GM23338 (cell line): ENCODE measurements at regions not wholly inside any gene's neighbourhood (a gene's known extent, or its start where the extent isn't known, plus 50 kb on each side); places are given as distances from the start of the nearest gene placed in this dataset.

Experiments
- ATAC-seq: fragments of 200-7000 bp; cut with Tn5 transposase; 3 replicates; pipeline ENCODE4 v1.9.1; 2020
- DNase-seq: peaks from one replicate; pipeline ENCODE4 v3.0.0-alpha.2; 2015; ENCODE audit warnings: low spot score
- H2AFZ ChIP-seq: fragments of 200-600 bp; sonication (generic); 2 replicates; pipeline ENCODE4 v1.8.0; 2016; ENCODE audit warnings: antibody characterized with exemption, mild to moderate bottlenecking, moderate library complexity
- H3F3A ChIP-seq: fragments of 200-600 bp; sonication (generic); replicated peaks from 2 replicates; pipeline ENCODE4 v1.8.0; 2017; ENCODE audit warnings: antibody characterized with exemption, mixed run types, low read depth
- H3K27ac ChIP-seq: fragments of 200-600 bp; sonication (generic); 2 replicates; pipeline ENCODE4 v1.6.1; 2016; ENCODE audit warnings: low read depth
- H3K27me3 ChIP-seq: fragments of 200-600 bp; sonication (generic); 2 replicates; pipeline ENCODE4 v1.8.0; 2016; ENCODE audit warnings: mild to moderate bottlenecking, mixed run types, moderate library complexity; ENCODE audit not compliant: insufficient read depth
- H3K36me3 ChIP-seq: fragments of 200-600 bp; sonication (generic); 2 replicates; pipeline ENCODE4 v1.8.0; 2016; ENCODE audit warnings: mild to moderate bottlenecking; ENCODE audit not compliant: insufficient read depth
- H3K4me1 ChIP-seq: fragments of 200-600 bp; sonication (generic); 2 replicates; pipeline ENCODE4 v1.8.0; 2016; ENCODE audit warnings: mild to moderate bottlenecking, moderate library complexity; ENCODE audit not compliant: insufficient read depth
- H3K4me2 ChIP-seq: fragments of 200-600 bp; sonication (generic); 2 replicates; pipeline ENCODE4 v1.7.1; 2017; ENCODE audit warnings: mixed run types
- H3K4me3 ChIP-seq: fragments of 200-600 bp; sonication (generic); 2 replicates; pipeline ENCODE4 v1.6.1; 2016; ENCODE audit warnings: mixed run types
- H3K79me2 ChIP-seq: fragments of 200-600 bp; sonication (generic); replicated peaks from 2 replicates; pipeline ENCODE4 v1.8.0; 2017; ENCODE audit warnings: mild to moderate bottlenecking; ENCODE audit not compliant: insufficient read depth
- H3K9me2 ChIP-seq: fragments of 200-600 bp; sonication (generic); 2 replicates; pipeline ENCODE4 v1.8.0; 2017; ENCODE audit not compliant: insufficient read depth
- H4K20me1 ChIP-seq: fragments of 200-600 bp; sonication (generic); replicated peaks from 2 replicates; pipeline ENCODE4 v1.8.0; 2017; ENCODE audit warnings: mild to moderate bottlenecking; ENCODE audit not compliant: insufficient read depth
- H3K27ac Mint-ChIP-seq: 2 replicates; pipeline ENCODE4 v1.8.0; 2020; ENCODE audit warnings: inconsistent platforms, mild to moderate bottlenecking, moderate library complexity, mixed read lengths
- H3K27me3 Mint-ChIP-seq: 3 replicates; pipeline ENCODE4 v1.8.0; 2022; ENCODE audit warnings: low read depth, mild to moderate bottlenecking, moderate library complexity, mixed read lengths, inconsistent platforms; ENCODE audit not compliant: insufficient read depth, poor library complexity
- H3K36me3 Mint-ChIP-seq: 3 replicates; pipeline ENCODE4 v1.8.0; 2021; ENCODE audit warnings: low read depth, mild to moderate bottlenecking, inconsistent platforms, moderate library complexity, mixed read lengths
- H3K4me1 Mint-ChIP-seq: 3 replicates; pipeline ENCODE4 v1.8.0; 2020; ENCODE audit warnings: mild to moderate bottlenecking, inconsistent platforms, mixed read lengths
- H3K4me3 Mint-ChIP-seq: 3 replicates; pipeline ENCODE4 v1.8.0; 2021; ENCODE audit warnings: moderate library complexity, mild to moderate bottlenecking, inconsistent platforms, mixed read lengths
- H3K9me3 Mint-ChIP-seq: 3 replicates; pipeline ENCODE4 v1.8.0; 2020; ENCODE audit warnings: moderate library complexity, mild to moderate bottlenecking, inconsistent platforms, mixed read lengths
- CREB1 ChIP-seq: fragments of 250-450 bp; sonication (Bioruptor Pico); IDR thresholded peaks from 2 replicates; pipeline ENCODE4 v1.5.0; 2020; ENCODE audit warnings: low read depth, mild to moderate bottlenecking, moderate library complexity
- CTCF ChIP-seq, 2 experiments: fragments of 200-600 bp in 1 of 2; sonication (generic) in 1 of 2; conservative IDR thresholded peaks; 2 replicates each; pipeline versions ENCODE4 v1.5.1 to v1.6.1; 2016 to 2017; ENCODE audit warnings: antibody characterized with exemption in 2 of 2, low read depth in 2 of 2, mild to moderate bottlenecking in 2 of 2, moderate library complexity in 1 of 2
- EZH2 ChIP-seq: fragments of 200-600 bp; sonication (generic); IDR thresholded peaks from one replicate; pipeline ENCODE4 v1.8.0; 2017; ENCODE audit warnings: antibody characterized with exemption, mild to moderate bottlenecking, low read depth; ENCODE audit not compliant: unreplicated experiment
- EZH2phosphoT487 ChIP-seq: fragments of 200-600 bp; sonication (generic); IDR thresholded peaks from one replicate; pipeline ENCODE4 v1.8.1; 2018; ENCODE audit warnings: antibody characterized with exemption; ENCODE audit not compliant: unreplicated experiment
- JUNB ChIP-seq: IDR thresholded peaks from one replicate; pipeline ENCODE4 v1.6.1; 2016; ENCODE audit warnings: antibody characterized with exemption; ENCODE audit not compliant: unreplicated experiment
- NANOG ChIP-seq: IDR thresholded peaks from 2 replicates; pipeline ENCODE4 v1.6.1; 2016; ENCODE audit warnings: antibody characterized with exemption, borderline replicate concordance
- POLR2AphosphoS5 ChIP-seq: IDR thresholded peaks from 2 replicates; pipeline ENCODE4 v1.6.1; 2016; ENCODE audit warnings: antibody characterized with exemption, low read depth
- STAT1 ChIP-seq: IDR thresholded peaks from one replicate; pipeline ENCODE4 v1.6.1; 2016; ENCODE audit warnings: antibody characterized with exemption; ENCODE audit not compliant: unreplicated experiment
- ZNF114 ChIP-seq: fragments of 250-450 bp; sonication (Bioruptor Pico); IDR thresholded peaks from 2 replicates; pipeline ENCODE4 v1.5.0; 2020; ENCODE audit warnings: mild to moderate bottlenecking, moderate library complexity
- ZNF331 ChIP-seq: fragments of 250-450 bp; sonication (Bioruptor Pico); IDR thresholded peaks from 2 replicates; pipeline ENCODE4 v1.5.0; 2020; ENCODE audit warnings: low read depth, mild to moderate bottlenecking, moderate library complexity
- ZNF462 ChIP-seq: fragments of 250-450 bp; sonication (Bioruptor Pico); IDR thresholded peaks from 2 replicates; pipeline ENCODE4 v1.5.0; 2020; ENCODE audit warnings: mild to moderate bottlenecking, moderate library complexity
- TF ChIP-seq, protein P1 (sequence below): IDR thresholded peaks from one replicate; pipeline ENCODE4 v1.6.1; 2018; ENCODE audit warnings: antibody characterized with exemption; ENCODE audit not compliant: unreplicated experiment
- TF ChIP-seq, protein P2 (sequence below): IDR thresholded peaks from 2 replicates; pipeline ENCODE4 v1.6.1; 2016; ENCODE audit warnings: antibody characterized with exemption

DNA sequence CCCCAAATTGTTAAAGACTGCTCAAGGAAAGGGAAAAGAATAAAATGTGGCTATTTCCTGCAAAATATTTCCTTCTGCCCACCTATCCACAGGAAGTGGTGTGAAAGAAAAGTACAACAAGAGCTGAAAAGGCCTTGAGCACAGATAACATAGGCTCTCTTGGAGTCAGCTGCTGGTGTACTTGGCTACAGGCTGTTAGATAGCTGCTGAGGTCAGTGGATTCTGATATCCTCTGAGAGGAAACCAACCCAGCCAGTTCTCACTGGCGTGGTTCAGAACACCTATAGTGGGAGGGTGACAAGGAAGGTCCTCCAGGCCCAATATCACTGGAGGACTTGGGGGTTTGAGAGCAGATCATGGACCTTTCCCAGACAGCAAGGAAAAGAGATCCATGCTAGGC lies 124.4 kb upstream of the GAP43 start:
- ATAC-seq: no peak
- Histone ChIP-seq H4K20me1 (no peaks in the 10 kb centered on the region), H3K36me3 (no peaks in the 10 kb centered on the region), H3K4me1 (peaks cover 7% of the 10 kb centered on the region; the same call in 1 of the 2 replicates), H3K27me3 (no peaks in the 10 kb centered on the region), H2AFZ (no peak overlapping the region; the same call in 1 of the 2 replicates), H3K4me2 (no peak overlapping the region), H3K9me2 (no peaks in the 10 kb centered on the region; the same call in 1 of the 2 replicates), H3K4me3 (no peak overlapping the region), H3K27ac (no peak overlapping the region), H3K79me2 (no peaks in the 10 kb centered on the region), H3F3A (no peaks in the 10 kb centered on the region)
- no peaks in the 10 kb centered on the region; the same call in 2 of the 3 replicates for H3K4me1 Mint-ChIP-seq
- no peak overlapping the region for H3K27ac Mint-ChIP-seq
- no peak for DNase-seq
- TF ChIP-seq ZNF331 (no peak), CREB1 (CRISPR knock-in tag) (no peak), EZH2phosphoT487 (no peak), CTCF (conservative IDR thresholded peaks at IDR 0.05; ENCODE audit: low read depth in 2 of 2) (no peak), EZH2 (no peak), NANOG (no peak), JUNB (no peak), STAT1 (no peak), ZNF114 (CRISPR knock-in tag) (no peak), ZNF462 (CRISPR knock-in tag) (no peak), POLR2AphosphoS5 (no peak)
- TF ChIP-seq, protein P1, sequence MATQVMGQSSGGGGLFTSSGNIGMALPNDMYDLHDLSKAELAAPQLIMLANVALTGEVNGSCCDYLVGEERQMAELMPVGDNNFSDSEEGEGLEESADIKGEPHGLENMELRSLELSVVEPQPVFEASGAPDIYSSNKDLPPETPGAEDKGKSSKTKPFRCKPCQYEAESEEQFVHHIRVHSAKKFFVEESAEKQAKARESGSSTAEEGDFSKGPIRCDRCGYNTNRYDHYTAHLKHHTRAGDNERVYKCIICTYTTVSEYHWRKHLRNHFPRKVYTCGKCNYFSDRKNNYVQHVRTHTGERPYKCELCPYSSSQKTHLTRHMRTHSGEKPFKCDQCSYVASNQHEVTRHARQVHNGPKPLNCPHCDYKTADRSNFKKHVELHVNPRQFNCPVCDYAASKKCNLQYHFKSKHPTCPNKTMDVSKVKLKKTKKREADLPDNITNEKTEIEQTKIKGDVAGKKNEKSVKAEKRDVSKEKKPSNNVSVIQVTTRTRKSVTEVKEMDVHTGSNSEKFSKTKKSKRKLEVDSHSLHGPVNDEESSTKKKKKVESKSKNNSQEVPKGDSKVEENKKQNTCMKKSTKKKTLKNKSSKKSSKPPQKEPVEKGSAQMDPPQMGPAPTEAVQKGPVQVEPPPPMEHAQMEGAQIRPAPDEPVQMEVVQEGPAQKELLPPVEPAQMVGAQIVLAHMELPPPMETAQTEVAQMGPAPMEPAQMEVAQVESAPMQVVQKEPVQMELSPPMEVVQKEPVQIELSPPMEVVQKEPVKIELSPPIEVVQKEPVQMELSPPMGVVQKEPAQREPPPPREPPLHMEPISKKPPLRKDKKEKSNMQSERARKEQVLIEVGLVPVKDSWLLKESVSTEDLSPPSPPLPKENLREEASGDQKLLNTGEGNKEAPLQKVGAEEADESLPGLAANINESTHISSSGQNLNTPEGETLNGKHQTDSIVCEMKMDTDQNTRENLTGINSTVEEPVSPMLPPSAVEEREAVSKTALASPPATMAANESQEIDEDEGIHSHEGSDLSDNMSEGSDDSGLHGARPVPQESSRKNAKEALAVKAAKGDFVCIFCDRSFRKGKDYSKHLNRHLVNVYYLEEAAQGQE: no peak
- TF ChIP-seq, protein P2, sequence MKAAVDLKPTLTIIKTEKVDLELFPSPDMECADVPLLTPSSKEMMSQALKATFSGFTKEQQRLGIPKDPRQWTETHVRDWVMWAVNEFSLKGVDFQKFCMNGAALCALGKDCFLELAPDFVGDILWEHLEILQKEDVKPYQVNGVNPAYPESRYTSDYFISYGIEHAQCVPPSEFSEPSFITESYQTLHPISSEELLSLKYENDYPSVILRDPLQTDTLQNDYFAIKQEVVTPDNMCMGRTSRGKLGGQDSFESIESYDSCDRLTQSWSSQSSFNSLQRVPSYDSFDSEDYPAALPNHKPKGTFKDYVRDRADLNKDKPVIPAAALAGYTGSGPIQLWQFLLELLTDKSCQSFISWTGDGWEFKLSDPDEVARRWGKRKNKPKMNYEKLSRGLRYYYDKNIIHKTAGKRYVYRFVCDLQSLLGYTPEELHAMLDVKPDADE: no peak
- H3K9me3 Mint-ChIP-seq: no peaks in the 10 kb centered on the region; the same call in 2 of the 3 replicates
- no peaks in the 10 kb centered on the region for H3K36me3 Mint-ChIP-seq
- no peak overlapping the region for H3K4me3 Mint-ChIP-seq
- no peaks in the 10 kb centered on the region for H3K27me3 Mint-ChIP-seq
